ENCODE measurements at regions not wholly inside any gene's neighbourhood (a gene's known extent, or its start where the extent isn't known, plus 50 kb on each side); places are given as distances from the start of the nearest gene placed in this dataset.

DNA sequence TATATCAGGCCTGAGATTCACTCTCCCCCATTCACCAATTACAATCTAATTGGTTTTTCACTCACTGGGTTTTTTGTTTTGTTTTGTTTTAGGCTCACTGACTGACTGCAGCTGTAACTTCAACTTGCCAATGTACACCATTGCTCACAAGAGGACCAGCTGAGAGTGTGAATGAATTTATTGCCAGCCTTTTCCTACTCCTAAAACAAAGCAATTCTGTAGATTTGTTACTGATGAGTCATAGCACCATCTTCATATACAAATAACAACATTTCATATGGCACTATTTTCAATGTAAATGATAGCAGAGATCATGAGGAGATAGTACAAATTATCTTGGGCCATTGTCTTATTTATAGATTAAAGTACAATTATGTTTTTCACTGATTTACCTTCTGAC, 76.0 kb upstream of the DPYD start:
- Histone ChIP-seq H3K9me3 (no peaks in the 10 kb centered on the region), H3K36me3 (no peaks in the 10 kb centered on the region), H3K4me3 (no peak overlapping the region), H3K4me1 (no peaks in the 10 kb centered on the region), H3K27ac (no peak overlapping the region), H3K27me3 (no peaks in the 10 kb centered on the region)
- no peak for ATAC-seq
- intact Hi-C loops (cut with DNase I) = no loop called here
- no peak for DNase-seq
- no peak for FAIRE-seq
- TF ChIP-seq, protein P1, sequence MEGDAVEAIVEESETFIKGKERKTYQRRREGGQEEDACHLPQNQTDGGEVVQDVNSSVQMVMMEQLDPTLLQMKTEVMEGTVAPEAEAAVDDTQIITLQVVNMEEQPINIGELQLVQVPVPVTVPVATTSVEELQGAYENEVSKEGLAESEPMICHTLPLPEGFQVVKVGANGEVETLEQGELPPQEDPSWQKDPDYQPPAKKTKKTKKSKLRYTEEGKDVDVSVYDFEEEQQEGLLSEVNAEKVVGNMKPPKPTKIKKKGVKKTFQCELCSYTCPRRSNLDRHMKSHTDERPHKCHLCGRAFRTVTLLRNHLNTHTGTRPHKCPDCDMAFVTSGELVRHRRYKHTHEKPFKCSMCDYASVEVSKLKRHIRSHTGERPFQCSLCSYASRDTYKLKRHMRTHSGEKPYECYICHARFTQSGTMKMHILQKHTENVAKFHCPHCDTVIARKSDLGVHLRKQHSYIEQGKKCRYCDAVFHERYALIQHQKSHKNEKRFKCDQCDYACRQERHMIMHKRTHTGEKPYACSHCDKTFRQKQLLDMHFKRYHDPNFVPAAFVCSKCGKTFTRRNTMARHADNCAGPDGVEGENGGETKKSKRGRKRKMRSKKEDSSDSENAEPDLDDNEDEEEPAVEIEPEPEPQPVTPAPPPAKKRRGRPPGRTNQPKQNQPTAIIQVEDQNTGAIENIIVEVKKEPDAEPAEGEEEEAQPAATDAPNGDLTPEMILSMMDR (IDR thresholded peaks at IDR 0.05) = no peak

DNA sequence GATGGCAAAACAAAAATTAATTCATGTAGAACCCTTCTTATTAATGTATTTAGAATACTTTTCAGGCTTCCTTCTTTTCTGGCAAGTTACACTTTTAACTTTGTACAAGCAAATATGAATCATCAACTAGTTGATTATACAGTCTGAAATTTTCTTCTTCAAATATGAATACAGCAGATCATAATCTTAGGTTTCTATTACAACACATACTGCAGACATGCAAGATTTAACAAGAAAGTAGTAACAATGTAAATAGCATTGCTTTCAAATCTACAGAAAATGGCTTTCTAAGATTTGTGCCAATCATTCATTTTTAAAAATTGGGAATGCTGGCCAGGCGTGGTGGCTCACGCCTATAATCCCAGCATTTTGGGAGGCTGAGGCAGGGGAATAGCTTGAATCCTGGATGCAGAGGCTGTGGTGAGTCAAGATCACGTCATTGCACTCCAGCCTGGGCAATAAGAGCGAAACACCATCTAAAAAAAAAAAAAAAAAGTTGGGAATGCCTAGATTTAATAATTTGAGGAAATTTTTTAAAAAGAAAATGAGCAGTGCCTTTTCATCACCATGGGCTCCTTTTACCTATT, 68.4 kb upstream of the DPYD start:
- Histone ChIP-seq H3K4me1 (no peaks in the 10 kb centered on the region), H3K9me3 (no peaks in the 10 kb centered on the region), H3K36me3 (no peaks in the 10 kb centered on the region), H3K27me3 (no peaks in the 10 kb centered on the region), H3K27ac (no peak overlapping the region), H3K4me3 (no peak overlapping the region)
- DNase-seq = no peak
- no peak for ATAC-seq
- 68 to 84% methylated on average over 4 of the region's 4 CpGs for WGBS, 2 donors
- intact Hi-C loops (cut with DNase I) = no loop called here
- FAIRE-seq = no peak
- TF ChIP-seq, protein P1 (IDR thresholded peaks at IDR 0.05) = no peak

DNA sequence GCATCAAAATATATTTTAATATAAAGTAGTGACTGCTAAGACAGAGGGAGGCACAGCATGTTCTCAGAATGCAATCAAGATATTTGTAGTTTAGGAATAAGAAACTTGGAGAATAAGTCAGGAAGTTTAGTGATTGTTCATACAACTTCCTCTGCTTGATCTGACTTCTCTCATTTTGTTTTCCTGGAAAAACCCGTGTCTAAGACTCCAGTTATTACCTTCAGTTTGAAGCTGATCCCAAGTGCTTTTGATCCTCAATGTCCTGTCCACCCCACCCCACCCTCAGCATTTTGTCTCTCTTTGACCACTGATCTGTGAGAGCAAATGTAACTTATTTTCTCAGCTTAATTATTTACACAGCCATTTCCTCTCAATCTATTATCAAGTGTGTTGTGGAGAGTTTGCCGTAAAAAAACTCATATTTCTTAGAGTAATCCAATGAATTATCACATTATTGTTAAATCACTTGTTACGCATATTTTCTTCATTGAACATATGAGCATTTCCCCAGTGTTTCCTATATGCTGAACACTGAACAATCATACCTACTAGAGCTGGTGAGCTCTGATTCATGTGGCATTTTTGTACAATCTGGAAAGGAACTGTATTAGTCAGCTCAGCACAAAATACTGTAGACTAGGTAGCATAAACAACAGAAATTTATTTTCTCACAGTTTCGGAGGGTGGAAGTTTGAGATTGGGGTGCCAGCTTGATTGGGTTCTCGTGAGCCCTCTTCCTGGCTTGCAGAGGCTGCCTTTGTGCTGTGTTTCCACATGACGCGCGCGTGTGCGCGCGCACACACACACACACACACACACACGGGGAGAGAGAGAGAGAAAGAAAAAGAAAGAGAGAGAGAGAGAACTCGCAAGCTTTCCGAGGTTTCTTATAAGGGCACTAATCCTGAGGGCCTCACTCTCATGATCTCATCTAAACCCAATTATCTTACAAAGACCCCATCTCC, 65.5 kb upstream of the DPYD start:
- DNase-seq (no peak), FAIRE-seq (no peak), ATAC-seq (no peak)
- no peaks in the 10 kb centered on the region for H3K4me1 ChIP-seq
- 68 to 82% methylated on average over 15 of the region's 15 CpGs for WGBS, 2 donors
- H3K9me3 ChIP-seq = no peaks in the 10 kb centered on the region
- no peaks in the 10 kb centered on the region for H3K27me3 ChIP-seq
- no peak overlapping the region for H3K27ac ChIP-seq
- TF ChIP-seq, protein P1 (IDR thresholded peaks at IDR 0.05) = no peak
- intact Hi-C loops (cut with DNase I) = no loop called here
- H3K4me3 ChIP-seq = no peak overlapping the region
- H3K36me3 ChIP-seq = no peaks in the 10 kb centered on the region

DNA sequence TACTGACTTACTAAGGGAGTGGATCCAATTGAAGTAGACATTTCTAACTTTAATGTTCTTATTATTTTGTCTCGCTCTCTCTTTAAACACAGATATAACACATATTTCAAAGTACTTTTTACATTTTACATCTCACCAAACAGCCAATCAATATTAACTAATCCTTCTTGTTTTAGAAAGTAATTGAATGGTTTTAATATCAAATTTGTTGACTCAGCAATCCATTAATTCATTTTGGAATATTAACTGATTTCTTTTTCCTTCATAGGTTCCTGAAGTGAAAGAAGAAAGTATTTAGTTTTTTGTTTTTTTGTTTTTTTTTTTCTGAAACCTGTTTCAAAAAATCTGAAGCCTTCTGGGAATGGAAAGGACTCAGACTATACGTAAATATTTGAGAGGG, 62.3 kb upstream of the DPYD start:
- intact Hi-C loops (cut with DNase I) = no loop called here
- no peak overlapping the region for H3K27ac ChIP-seq
- no peaks in the 10 kb centered on the region for H3K9me3 ChIP-seq
- WGBS, 2 donors = 68 to 71% methylated on average over 2 of the region's 2 CpGs
- TF ChIP-seq, protein P1 (IDR thresholded peaks at IDR 0.05) = no peak
- FAIRE-seq (no peak), DNase-seq (no peak), ATAC-seq (no peak)
- no peaks in the 10 kb centered on the region for H3K4me1 ChIP-seq
- no peaks in the 10 kb centered on the region for H3K27me3 ChIP-seq
- H3K36me3 ChIP-seq = no peaks in the 10 kb centered on the region
- H3K4me3 ChIP-seq = no peak overlapping the region

DNA sequence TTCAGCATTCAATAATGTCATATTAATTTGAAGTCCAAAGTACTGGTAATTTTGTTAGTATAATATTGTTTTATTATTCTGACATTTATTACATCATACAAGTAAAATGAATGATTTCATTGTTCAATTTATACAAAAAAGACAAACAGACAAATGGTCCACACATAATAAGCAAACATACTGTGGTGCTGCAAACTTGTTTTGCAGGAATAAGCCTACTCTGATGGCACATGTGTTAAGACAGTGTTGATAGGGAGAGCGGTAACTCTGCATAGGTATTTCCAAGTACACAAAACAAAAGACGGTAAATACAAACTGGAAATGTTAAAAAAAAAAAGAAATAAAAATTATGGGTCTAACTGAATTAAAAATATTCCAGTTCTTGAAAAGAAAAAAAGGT, 59.7 kb upstream of the DPYD start:
- intact Hi-C loops (cut with DNase I) = no loop called here
- H3K9me3 ChIP-seq = no peaks in the 10 kb centered on the region

More for the DNA sequence above, 59.7 kb upstream of the DPYD start:
- H3K27ac ChIP-seq = no peak overlapping the region
- TF ChIP-seq, protein P1 (IDR thresholded peaks at IDR 0.05) = no peak
- no peaks in the 10 kb centered on the region for H3K27me3 ChIP-seq
- FAIRE-seq = no peak
- no peak for DNase-seq
- WGBS, 2 donors = 41 to 63% methylated on average over 2 of the region's 2 CpGs
- H3K36me3 ChIP-seq = no peaks in the 10 kb centered on the region
- no peak overlapping the region for H3K4me3 ChIP-seq
- no peak for ATAC-seq
- H3K4me1 ChIP-seq = no peaks in the 10 kb centered on the region

All from pancreas (tissue), 10 donors.